SK-N-SH treated with all-trans-retinoic acid at 6 μM for 48 hours (cell line): ENCODE measurements at regions not wholly inside any gene's neighbourhood (a gene's known extent, or its start where the extent isn't known, plus 50 kb on each side); places are given as distances from the start of the nearest gene placed in this dataset.

Experiments used
- ATAC-seq: fragments of 200-7000 bp; cut with Tn5 transposase; 3 replicates; pipeline ENCODE4 v1.9.1; 2020; ENCODE audit warnings: mild to moderate bottlenecking, moderate library complexity
- BACH2 ChIP-seq: fragments of 250-450 bp; sonication (Bioruptor Pico); IDR thresholded peaks from 2 replicates; pipeline ENCODE4 v1.9.0; 2021; ENCODE audit warnings: mild to moderate bottlenecking, borderline replicate concordance
- CREB5 ChIP-seq: fragments of 250-450 bp; sonication (Bioruptor Pico); IDR thresholded peaks from 2 replicates; pipeline ENCODE4 v1.5.1; 2020; ENCODE audit warnings: low read depth, mild to moderate bottlenecking, moderate library complexity
- CSDC2 ChIP-seq: fragments of 250-450 bp; sonication (Bioruptor Pico); IDR thresholded peaks from 2 replicates; pipeline ENCODE4 v1.5.0; 2020; ENCODE audit warnings: mild to moderate bottlenecking, moderate library complexity
- CSRNP3 ChIP-seq: fragments of 250-450 bp; sonication (Bioruptor Pico); IDR thresholded peaks from 2 replicates; pipeline ENCODE4 v1.5.1; 2021; ENCODE audit warnings: mild to moderate bottlenecking, moderate library complexity
- ESRRG ChIP-seq: fragments of 250-450 bp; sonication (Bioruptor Pico); IDR thresholded peaks from 2 replicates; pipeline ENCODE4 v1.6.1; 2021; ENCODE audit warnings: mild to moderate bottlenecking
- GLIS3 ChIP-seq: fragments of 250-450 bp; sonication (Bioruptor Pico); IDR thresholded peaks from 2 replicates; pipeline ENCODE4 v1.5.0; 2020; ENCODE audit warnings: mild to moderate bottlenecking, moderate library complexity
- ISL1 ChIP-seq: fragments of 250-450 bp; sonication (Bioruptor Pico); IDR thresholded peaks from 2 replicates; pipeline ENCODE4 v2.1.2; 2022; ENCODE audit warnings: mild to moderate bottlenecking, moderate library complexity
- OSR1 ChIP-seq: fragments of 250-450 bp; sonication (Bioruptor Pico); IDR thresholded peaks from 2 replicates; pipeline ENCODE4 v1.8.0; 2022; ENCODE audit warnings: moderate library complexity, mild to moderate bottlenecking, inconsistent platforms
- PATZ1 ChIP-seq: fragments of 250-450 bp; sonication (Bioruptor Pico); IDR thresholded peaks from 2 replicates; pipeline ENCODE4 v1.8.0; 2020; ENCODE audit warnings: mild to moderate bottlenecking, moderate library complexity, borderline replicate concordance
- POU6F1 ChIP-seq: fragments of 250-450 bp; sonication (Bioruptor Pico); IDR thresholded peaks from 2 replicates; pipeline ENCODE4 v1.8.0; 2021; ENCODE audit warnings: low read depth, mild to moderate bottlenecking, moderate library complexity, borderline replicate concordance
- PPARA ChIP-seq: fragments of 250-450 bp; sonication (Bioruptor Pico); IDR thresholded peaks from 2 replicates; pipeline ENCODE4 v1.5.0; 2020; ENCODE audit warnings: mild to moderate bottlenecking, borderline replicate concordance
- SNAI2 ChIP-seq: fragments of 250-450 bp; sonication (Bioruptor Pico); IDR thresholded peaks from 2 replicates; pipeline ENCODE4 v1.5.0; 2020; ENCODE audit warnings: mild to moderate bottlenecking, moderate library complexity
- TCF4 ChIP-seq: fragments of 250-450 bp; sonication (Bioruptor Pico); IDR thresholded peaks from 2 replicates; pipeline ENCODE4 v1.8.0; 2021; ENCODE audit warnings: mild to moderate bottlenecking, moderate library complexity, borderline replicate concordance
- TOX ChIP-seq: fragments of 250-450 bp; sonication (Bioruptor Pico); IDR thresholded peaks from 2 replicates; pipeline ENCODE4 v1.8.0; 2021; ENCODE audit warnings: mild to moderate bottlenecking, moderate library complexity, borderline replicate concordance
- TSHZ2 ChIP-seq: fragments of 250-450 bp; sonication (Bioruptor Pico); IDR thresholded peaks from 2 replicates; pipeline ENCODE4 v1.5.0; 2020; ENCODE audit warnings: mild to moderate bottlenecking, moderate library complexity
- ZFP30 ChIP-seq: fragments of 450-650 bp; formaldehyde crosslinking; IDR thresholded peaks from 2 replicates; pipeline ENCODE4 v1.5.0; 2022; ENCODE audit warnings: mild to moderate bottlenecking, moderate library complexity
- ZNF565 ChIP-seq: fragments of 450-650 bp; formaldehyde crosslinking; conservative IDR thresholded peaks from 2 replicates; pipeline ENCODE4 v1.5.0; 2020; ENCODE audit warnings: low read depth, mild to moderate bottlenecking, moderate library complexity
- ZNF70 ChIP-seq: fragments of 450-650 bp; formaldehyde crosslinking; IDR thresholded peaks from 2 replicates; pipeline ENCODE4 v1.5.0; 2020; ENCODE audit warnings: mild to moderate bottlenecking, moderate library complexity

GRCh38 chr15:70443486-70444273, 319.7 kb downstream of the UACA start:
- ATAC-seq, result no peak
- TF ChIP-seq PATZ1 (CRISPR knock-in tag) (no peak), PPARA (CRISPR knock-in tag) (no peak), BACH2 (no peak), ISL1 (CRISPR knock-in tag) (no peak), CSRNP3 (CRISPR knock-in tag) (no peak), ZNF70 (no peak), ZFP30 (CRISPR knock-in tag) (no peak), SNAI2 (no peak), CREB5 (CRISPR knock-in tag) (no peak), GLIS3 (CRISPR knock-in tag) (no peak), TSHZ2 (CRISPR knock-in tag) (no peak), POU6F1 (CRISPR knock-in tag) (no peak), ZNF565 (CRISPR knock-in tag) (no peak), CSDC2 (CRISPR knock-in tag) (no peak)

- no peak for TF ChIP-seq TCF4 (CRISPR knock-in tag)
- TF ChIP-seq TOX (CRISPR knock-in tag), result no peak
- TF ChIP-seq OSR1, result no peak
- TF ChIP-seq CSDC2 (CRISPR knock-in tag), result no peak
- no peak for TF ChIP-seq ESRRG (CRISPR knock-in tag)
- no peak for TF ChIP-seq PATZ1 (CRISPR knock-in tag)
- ATAC-seq, result peak; percentile 71
These were observed 320.6 kb downstream of the UACA start for GRCh38 chr15:70442616-70443321.
